Testis (tissue), 2 donors: ENCODE measurements at regions not wholly inside any gene's neighbourhood (a gene's known extent, or its start where the extent isn't known, plus 50 kb on each side); places are given as distances from the start of the nearest gene placed in this dataset.

ENCODE experiments used
- CTCF ChIP-seq, 3 experiments: fragments of 450-650 bp in 2 of 3; fragments of 200-600 bp in 1 of 3; sonication (generic) in 1 of 3; IDR thresholded peaks; one replicate each; pipeline ENCODE4 v1.5.1; 2016 to 2019; ENCODE audit warnings: antibody characterized with exemption in 3 of 3, mild to moderate bottlenecking in 2 of 3, moderate library complexity in 1 of 3
- POLR2A ChIP-seq: fragments of 450-650 bp; IDR thresholded peaks from one replicate; pipeline ENCODE4 v1.6.1; 2017; ENCODE audit warnings: antibody characterized with exemption, mild to moderate bottlenecking, moderate library complexity

GRCh38 chr10:130606001-130606405 lies 469.8 kb downstream of the GLRX3 start:
- TF ChIP-seq CTCF (IDR thresholded peaks at IDR 0.05): no peak
- no peak for TF ChIP-seq POLR2A
